ENCODE measurements at regions not wholly inside any gene's neighbourhood (a gene's known extent, or its start where the extent isn't known, plus 50 kb on each side); places are given as distances from the start of the nearest gene placed in this dataset.

DNA sequence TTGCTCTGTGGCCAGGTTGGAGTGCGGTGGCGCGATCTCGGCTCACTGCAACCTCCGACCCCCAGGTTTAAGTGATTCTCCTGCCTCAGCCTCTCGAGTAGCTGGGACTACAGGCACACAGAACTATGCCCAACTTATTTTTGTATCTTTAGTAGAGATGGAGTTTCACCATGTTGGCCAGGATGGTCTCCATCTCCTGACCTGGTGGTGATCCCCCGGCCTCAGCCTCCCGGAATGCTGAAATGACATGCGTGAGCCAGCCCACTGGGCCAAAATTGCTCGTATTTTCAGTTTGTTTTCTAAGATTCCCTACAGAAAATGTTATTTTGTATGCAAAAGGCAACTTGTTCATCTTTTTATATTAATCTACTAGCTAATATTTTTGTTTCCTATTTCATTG lies 782.6 kb downstream of the TLE1 start:
- Mint-ChIP-seq H3K4me3 (no peak overlapping the region), H3K27me3 (no peaks in the 10 kb centered on the region), H3K9me3 (peaks cover 0 to 17% (median 5%) of the 10 kb centered on the region in 7 donors), H3K27ac (no peak overlapping the region), H3K4me1 (no peaks in the 10 kb centered on the region), H3K36me3 (no peaks in the 10 kb centered on the region)
- ATAC-seq (ENCODE audit: low read depth in 2 of 2): no peak
- Histone ChIP-seq H3K4me1 (ENCODE audit: control insufficient read depth, insufficient read depth, low read length, poor library complexity, severe bottlenecking) (no peaks in the 10 kb centered on the region), H3K27ac (ENCODE audit: insufficient read depth, low read length, poor library complexity, severe bottlenecking) (no peak overlapping the region), H3K36me3 (ENCODE audit: control insufficient read depth, insufficient read depth, low read length) (no peaks in the 10 kb centered on the region), H3K27me3 (ENCODE audit: control insufficient read depth, insufficient read depth, low read length) (no peaks in the 10 kb centered on the region), H3K4me3 (ENCODE audit: low read depth, low read length) (no peak overlapping the region), H3K9me3 (ENCODE audit: control insufficient read depth in 2 of 2, low read length in 2 of 2) (peaks cover 0 to 2% of the 10 kb centered on the region in 2 experiments)
- no peak for DNase-seq

DNA sequence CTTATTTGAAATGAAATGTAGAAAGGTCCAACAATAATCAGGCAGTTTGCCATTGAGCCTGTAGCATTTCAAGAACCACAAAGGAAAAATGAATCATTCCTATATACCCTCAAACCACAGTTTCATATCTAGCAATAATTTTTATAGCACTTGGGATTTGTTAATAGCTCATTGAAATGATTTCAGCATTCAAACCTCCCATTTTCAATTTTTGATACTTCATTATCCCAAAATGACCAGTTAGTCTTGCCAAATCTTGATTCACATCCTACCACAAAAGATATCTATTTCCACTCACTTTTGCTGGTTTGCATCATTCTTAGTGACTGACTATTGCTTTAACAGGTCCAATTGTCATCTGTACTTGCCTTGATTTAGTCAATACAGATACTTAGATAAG lies 790.1 kb downstream of the TLE1 start:
- H3K4me1 ChIP-seq (ENCODE audit: control insufficient read depth, insufficient read depth, low read length, poor library complexity, severe bottlenecking): no peaks in the 10 kb centered on the region
- H3K4me1 Mint-ChIP-seq: no peaks in the 10 kb centered on the region
- no peaks in the 10 kb centered on the region for H3K36me3 ChIP-seq (ENCODE audit: control insufficient read depth, insufficient read depth, low read length)
- H3K4me3 Mint-ChIP-seq: no peak overlapping the region
- H3K4me3 ChIP-seq (ENCODE audit: low read depth, low read length): no peak overlapping the region
- H3K9me3 ChIP-seq (ENCODE audit: control insufficient read depth in 2 of 2, low read length in 2 of 2): peaks cover 0 to 6% of the 10 kb centered on the region in 2 experiments
- DNase-seq (no peak), ATAC-seq (ENCODE audit: low read depth in 2 of 2) (no peak)
- H3K27me3 ChIP-seq (ENCODE audit: control insufficient read depth, insufficient read depth, low read length): no peaks in the 10 kb centered on the region
- no peak overlapping the region for H3K27ac Mint-ChIP-seq
- no peaks in the 10 kb centered on the region for H3K27me3 Mint-ChIP-seq
- no peaks in the 10 kb centered on the region for H3K36me3 Mint-ChIP-seq
- H3K9me3 Mint-ChIP-seq: peaks cover 0 to 10% (median 4%) of the 10 kb centered on the region in 7 donors
- H3K27ac ChIP-seq (ENCODE audit: insufficient read depth, low read length, poor library complexity, severe bottlenecking): no peak overlapping the region

DNA sequence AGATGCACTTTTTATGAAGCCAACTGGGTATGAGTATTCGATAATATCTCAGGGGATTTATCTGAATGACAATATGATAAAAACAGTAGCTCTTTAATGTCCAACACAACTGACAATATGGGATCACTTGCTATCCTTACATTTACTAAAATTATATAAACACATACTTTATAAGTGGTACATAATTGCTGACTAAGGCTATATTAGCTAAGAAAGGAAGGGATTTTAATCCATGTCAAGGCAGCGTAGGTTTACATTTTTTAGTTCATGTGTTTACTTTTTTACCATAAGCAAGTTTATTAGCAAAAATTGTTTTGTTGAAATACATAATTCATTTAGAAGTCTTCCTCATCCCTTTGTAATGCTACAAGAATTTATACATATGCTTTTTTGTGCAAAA lies 796.2 kb downstream of the TLE1 start:
- H3K9me3 Mint-ChIP-seq: peaks cover 0 to 6% (median 0%) of the 10 kb centered on the region in 7 donors
- Histone ChIP-seq H3K27me3 (ENCODE audit: control insufficient read depth, insufficient read depth, low read length) (no peaks in the 10 kb centered on the region), H3K4me1 (ENCODE audit: control insufficient read depth, insufficient read depth, low read length, poor library complexity, severe bottlenecking) (no peaks in the 10 kb centered on the region), H3K4me3 (ENCODE audit: low read depth, low read length) (no peak overlapping the region), H3K9me3 (ENCODE audit: control insufficient read depth in 2 of 2, low read length in 2 of 2) (peaks cover 0 to 3% of the 10 kb centered on the region in 2 experiments), H3K27ac (ENCODE audit: insufficient read depth, low read length, poor library complexity, severe bottlenecking) (no peak overlapping the region), H3K36me3 (ENCODE audit: control insufficient read depth, insufficient read depth, low read length) (no peaks in the 10 kb centered on the region)
- no peaks in the 10 kb centered on the region for H3K4me1 Mint-ChIP-seq
- DNase-seq: no peak
- H3K27ac Mint-ChIP-seq: no peak overlapping the region
- H3K36me3 Mint-ChIP-seq: no peaks in the 10 kb centered on the region
- no peak for ATAC-seq (ENCODE audit: low read depth in 2 of 2)
- no peak overlapping the region for H3K4me3 Mint-ChIP-seq
- no peaks in the 10 kb centered on the region for H3K27me3 Mint-ChIP-seq

DNA sequence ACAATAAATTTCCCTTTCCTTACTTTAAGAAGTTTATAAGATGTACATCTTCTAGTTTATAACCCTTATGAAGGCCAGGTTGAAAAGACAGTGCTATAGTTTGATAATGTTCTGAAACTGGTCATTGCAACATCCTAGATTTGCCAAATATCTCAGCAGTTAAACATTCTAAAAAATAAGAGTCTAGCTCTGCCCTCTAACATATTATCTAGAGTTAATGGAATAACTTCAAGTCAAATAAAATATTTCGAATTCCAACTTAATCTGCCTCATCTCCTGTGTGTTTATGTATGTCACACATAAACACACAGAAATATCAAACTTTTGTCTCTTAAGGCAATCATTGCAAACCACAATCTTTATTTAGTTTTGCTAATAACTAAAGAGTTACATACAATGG lies 796.6 kb downstream of the TLE1 start:
- Mint-ChIP-seq H3K36me3 (no peaks in the 10 kb centered on the region), H3K27me3 (no peaks in the 10 kb centered on the region), H3K4me3 (no peak overlapping the region), H3K27ac (no peak overlapping the region), H3K9me3 (peaks cover 0 to 6% (median 0%) of the 10 kb centered on the region in 7 donors), H3K4me1 (no peaks in the 10 kb centered on the region)
- Histone ChIP-seq H3K27me3 (ENCODE audit: control insufficient read depth, insufficient read depth, low read length) (no peaks in the 10 kb centered on the region), H3K9me3 (ENCODE audit: control insufficient read depth in 2 of 2, low read length in 2 of 2) (peaks cover 0 to 3% of the 10 kb centered on the region in 2 experiments), H3K27ac (ENCODE audit: insufficient read depth, low read length, poor library complexity, severe bottlenecking) (no peak overlapping the region), H3K4me1 (ENCODE audit: control insufficient read depth, insufficient read depth, low read length, poor library complexity, severe bottlenecking) (no peaks in the 10 kb centered on the region), H3K36me3 (ENCODE audit: control insufficient read depth, insufficient read depth, low read length) (no peaks in the 10 kb centered on the region), H3K4me3 (ENCODE audit: low read depth, low read length) (no peak overlapping the region)
- DNase-seq: no peak
- ATAC-seq (ENCODE audit: low read depth in 2 of 2): no peak

DNA sequence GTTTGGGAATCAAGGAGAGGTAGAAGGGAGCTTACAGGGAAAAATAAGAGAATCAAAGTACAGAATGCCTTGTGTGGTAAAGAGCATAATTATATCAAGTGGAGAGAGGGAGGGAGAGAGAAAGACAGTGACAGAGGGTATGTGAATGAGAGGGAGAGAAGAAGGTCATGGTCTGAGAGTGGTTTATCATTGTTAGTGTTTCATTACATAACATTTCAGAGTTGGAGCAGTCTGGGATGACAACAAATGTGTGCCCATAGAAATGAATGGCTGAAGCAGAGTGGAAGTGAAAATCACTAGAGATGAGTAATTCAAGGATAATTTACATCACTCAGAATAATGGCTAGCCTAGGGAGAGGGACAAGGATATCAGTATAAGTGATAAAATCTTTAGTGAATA lies 799.2 kb downstream of the TLE1 start:
- Histone ChIP-seq H3K27ac (ENCODE audit: insufficient read depth, low read length, poor library complexity, severe bottlenecking) (no peak overlapping the region), H3K4me1 (ENCODE audit: control insufficient read depth, insufficient read depth, low read length, poor library complexity, severe bottlenecking) (no peaks in the 10 kb centered on the region), H3K4me3 (ENCODE audit: low read depth, low read length) (no peak overlapping the region), H3K36me3 (ENCODE audit: control insufficient read depth, insufficient read depth, low read length) (no peaks in the 10 kb centered on the region), H3K9me3 (ENCODE audit: control insufficient read depth in 2 of 2, low read length in 2 of 2) (peaks cover 0 to 2% of the 10 kb centered on the region in 2 experiments), H3K27me3 (ENCODE audit: control insufficient read depth, insufficient read depth, low read length) (no peaks in the 10 kb centered on the region)
- Mint-ChIP-seq H3K27me3 (no peaks in the 10 kb centered on the region), H3K4me3 (no peak overlapping the region), H3K4me1 (no peaks in the 10 kb centered on the region), H3K9me3 (peaks cover 0 to 4% (median 0%) of the 10 kb centered on the region in 7 donors), H3K36me3 (no peaks in the 10 kb centered on the region), H3K27ac (no peak overlapping the region)
- DNase-seq: no peak
- ATAC-seq (ENCODE audit: low read depth in 2 of 2): no peak

DNA sequence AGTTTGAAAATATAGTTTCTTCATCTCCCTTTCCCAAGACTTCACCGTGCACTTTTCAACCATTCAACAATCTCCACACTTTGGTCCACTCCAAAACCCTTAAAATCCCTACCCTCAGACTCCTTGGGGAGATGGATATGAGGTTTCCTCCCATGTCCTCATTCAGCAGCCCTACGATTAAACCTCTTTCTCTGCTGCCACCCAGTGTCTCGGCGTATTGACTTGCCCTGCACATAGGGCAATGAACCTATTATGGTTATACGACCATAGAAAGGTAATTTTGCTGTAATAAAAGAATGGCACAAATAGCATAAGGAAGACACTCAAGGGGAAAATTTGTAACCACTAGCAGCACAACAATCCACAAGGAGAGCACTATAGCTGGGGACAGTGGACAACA lies 803.5 kb downstream of the TLE1 start:
- no peaks in the 10 kb centered on the region for H3K9me3 ChIP-seq (ENCODE audit: control insufficient read depth in 2 of 2, low read length in 2 of 2)
- no peaks in the 10 kb centered on the region for H3K36me3 ChIP-seq (ENCODE audit: control insufficient read depth, insufficient read depth, low read length)
- H3K27me3 ChIP-seq (ENCODE audit: control insufficient read depth, insufficient read depth, low read length): no peaks in the 10 kb centered on the region
- no peak overlapping the region for H3K27ac ChIP-seq (ENCODE audit: insufficient read depth, low read length, poor library complexity, severe bottlenecking)
- no peaks in the 10 kb centered on the region for H3K4me1 ChIP-seq (ENCODE audit: control insufficient read depth, insufficient read depth, low read length, poor library complexity, severe bottlenecking)
- H3K27me3 Mint-ChIP-seq: no peaks in the 10 kb centered on the region
- no peaks in the 10 kb centered on the region for H3K4me1 Mint-ChIP-seq
- no peak overlapping the region for H3K4me3 ChIP-seq (ENCODE audit: low read depth, low read length)
- no peak for DNase-seq
- no peak overlapping the region for H3K4me3 Mint-ChIP-seq
- H3K36me3 Mint-ChIP-seq: no peaks in the 10 kb centered on the region
- H3K27ac Mint-ChIP-seq: no peak overlapping the region
- H3K9me3 Mint-ChIP-seq: peaks cover 0 to 9% (median 2%) of the 10 kb centered on the region in 7 donors
- ATAC-seq (ENCODE audit: low read depth in 2 of 2): no peak

DNA sequence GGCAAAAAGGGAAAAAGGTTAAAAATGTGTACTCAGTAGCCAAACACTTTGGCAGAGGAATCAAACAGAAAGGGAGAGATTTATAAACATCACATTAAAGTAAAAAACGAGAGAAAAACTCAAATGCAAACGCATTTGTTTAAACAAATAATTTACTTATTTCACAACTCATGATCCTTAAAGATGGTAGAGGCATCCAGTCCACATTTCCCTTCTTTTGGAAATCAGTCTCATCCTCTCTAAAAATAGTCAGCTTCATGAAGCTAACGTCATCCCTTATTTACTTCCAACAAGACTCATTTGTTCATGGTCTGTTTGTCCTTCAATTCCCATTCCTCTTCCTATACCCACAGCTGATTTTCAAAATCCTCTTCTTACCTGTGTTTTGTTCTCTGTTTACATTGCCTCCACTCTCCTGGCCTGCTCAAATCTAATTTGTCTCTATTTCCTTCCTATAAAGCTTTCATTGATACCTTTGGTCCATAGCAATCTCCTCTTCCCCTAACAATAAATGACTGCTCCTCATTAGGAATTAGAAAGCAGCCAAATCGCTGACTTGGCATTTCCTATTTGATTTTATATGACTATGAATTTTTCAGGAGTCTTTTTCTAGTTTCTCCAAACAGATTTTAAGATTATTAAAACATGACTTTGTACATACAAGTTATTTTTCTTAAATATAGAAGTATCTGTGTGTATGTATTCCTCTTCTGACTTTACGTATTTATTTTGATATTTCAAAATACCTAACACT lies 805.3 kb downstream of the TLE1 start:
- Mint-ChIP-seq H3K4me3 (no peak overlapping the region), H3K27ac (no peak overlapping the region), H3K9me3 (peaks cover 0 to 9% (median 4%) of the 10 kb centered on the region in 7 donors), H3K36me3 (no peaks in the 10 kb centered on the region), H3K27me3 (no peaks in the 10 kb centered on the region), H3K4me1 (no peaks in the 10 kb centered on the region)
- DNase-seq (no peak), ATAC-seq (ENCODE audit: low read depth in 2 of 2) (no peak)
- H3K36me3 ChIP-seq (ENCODE audit: control insufficient read depth, insufficient read depth, low read length): no peaks in the 10 kb centered on the region
- H3K4me3 ChIP-seq (ENCODE audit: low read depth, low read length): no peak overlapping the region
- no peaks in the 10 kb centered on the region for H3K4me1 ChIP-seq (ENCODE audit: control insufficient read depth, insufficient read depth, low read length, poor library complexity, severe bottlenecking)
- no peak overlapping the region for H3K27ac ChIP-seq (ENCODE audit: insufficient read depth, low read length, poor library complexity, severe bottlenecking)
- no peaks in the 10 kb centered on the region for H3K27me3 ChIP-seq (ENCODE audit: control insufficient read depth, insufficient read depth, low read length)
- H3K9me3 ChIP-seq (ENCODE audit: control insufficient read depth in 2 of 2, low read length in 2 of 2): peaks cover 0 to 5% of the 10 kb centered on the region in 2 experiments

DNA sequence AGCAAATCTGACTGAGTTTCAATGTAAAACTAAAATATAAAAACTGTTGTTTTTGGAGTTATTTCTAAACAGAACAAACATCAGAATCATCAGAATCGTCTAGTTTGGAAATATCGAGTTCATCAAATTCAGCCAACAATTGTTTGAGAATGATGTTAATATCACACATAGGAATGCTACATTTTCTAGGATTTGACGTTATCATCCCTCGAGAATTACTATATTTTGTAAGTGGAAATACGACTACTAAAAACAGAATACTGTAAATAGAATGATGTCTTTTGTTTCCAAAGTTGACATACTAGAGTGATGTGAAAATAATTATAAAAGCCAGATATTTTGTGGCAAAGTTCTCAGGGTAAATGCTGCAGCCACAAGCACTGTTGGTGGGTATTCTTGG lies 805.9 kb downstream of the TLE1 start:
- DNase-seq (no peak), ATAC-seq (ENCODE audit: low read depth in 2 of 2) (no peak)
- H3K27ac ChIP-seq (ENCODE audit: insufficient read depth, low read length, poor library complexity, severe bottlenecking): no peak overlapping the region
- H3K27me3 Mint-ChIP-seq: no peaks in the 10 kb centered on the region
- H3K36me3 ChIP-seq (ENCODE audit: control insufficient read depth, insufficient read depth, low read length): no peaks in the 10 kb centered on the region
- no peaks in the 10 kb centered on the region for H3K4me1 Mint-ChIP-seq
- no peak overlapping the region for H3K4me3 ChIP-seq (ENCODE audit: low read depth, low read length)
- no peak overlapping the region for H3K27ac Mint-ChIP-seq
- peaks cover 0 to 9% (median 4%) of the 10 kb centered on the region in 7 donors for H3K9me3 Mint-ChIP-seq
- H3K36me3 Mint-ChIP-seq: no peaks in the 10 kb centered on the region
- H3K27me3 ChIP-seq (ENCODE audit: control insufficient read depth, insufficient read depth, low read length): no peaks in the 10 kb centered on the region
- H3K4me3 Mint-ChIP-seq: no peak overlapping the region
- H3K9me3 ChIP-seq (ENCODE audit: control insufficient read depth in 2 of 2, low read length in 2 of 2): peaks cover 0 to 5% of the 10 kb centered on the region in 2 experiments
- H3K4me1 ChIP-seq (ENCODE audit: control insufficient read depth, insufficient read depth, low read length, poor library complexity, severe bottlenecking): no peaks in the 10 kb centered on the region

Data from CD4-positive, CD25-positive, alpha-beta regulatory T cell (primary cell).